Fibroblast of villous mesenchyme (primary cell): ENCODE measurements at regions not wholly inside any gene's neighbourhood (a gene's known extent, or its start where the extent isn't known, plus 50 kb on each side); places are given as distances from the start of the nearest gene placed in this dataset.

Source experiments
- DNase-seq: peaks from one replicate; pipeline ENCODE4 v3.0.0-alpha.2; 2010; ENCODE audit warnings: low read depth
- H3K4me3 ChIP-seq: 2 replicates; pipeline ENCODE4 v1.5.1; 2011; ENCODE audit warnings: low read depth, mild to moderate bottlenecking, low read length
- TF ChIP-seq, protein P1 (sequence below): IDR thresholded peaks from 2 replicates; pipeline ENCODE4 v1.5.1; 2012; ENCODE audit warnings: low read depth, mild to moderate bottlenecking, low read length; ENCODE audit not compliant: insufficient read depth

DNA sequence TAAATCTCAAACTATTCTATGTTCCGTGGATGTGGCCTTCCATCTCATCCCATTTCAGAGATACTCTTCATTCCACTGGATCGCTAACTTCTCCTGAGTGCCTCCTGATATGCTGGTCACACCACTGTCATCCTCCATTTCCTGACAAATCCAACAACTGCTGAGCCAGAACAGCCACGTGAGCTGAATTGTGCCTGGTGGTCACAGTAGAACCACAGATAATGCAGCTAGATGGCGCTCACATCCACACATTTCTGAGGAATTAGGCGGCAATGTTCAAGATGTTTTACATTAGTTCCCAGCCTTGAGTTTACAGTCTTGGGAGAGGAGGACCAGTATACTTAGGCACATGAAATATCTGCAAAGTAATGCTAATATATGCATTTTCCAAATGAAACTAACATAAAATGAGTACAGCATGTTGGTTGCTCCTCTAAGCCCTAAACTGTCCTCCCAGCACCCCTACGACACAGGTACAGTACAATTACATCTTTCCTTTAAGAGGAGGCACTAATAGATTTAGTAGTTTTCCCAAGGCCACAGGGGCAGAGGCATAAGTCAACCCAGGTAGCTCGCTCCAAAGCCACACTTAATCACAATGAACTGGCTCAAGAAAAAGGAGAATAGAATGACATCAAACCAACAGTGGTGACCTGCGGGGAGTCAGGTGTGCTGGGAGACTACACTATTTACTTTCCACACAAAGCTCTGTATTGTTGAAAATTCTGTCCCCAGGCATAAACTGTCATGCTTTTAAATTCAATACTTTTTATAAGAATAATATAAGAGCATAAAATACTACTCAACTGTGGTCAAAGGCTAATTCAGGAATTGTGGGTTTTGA, 134.2 kb downstream of the CHIC2 start:
- TF ChIP-seq, protein P1, sequence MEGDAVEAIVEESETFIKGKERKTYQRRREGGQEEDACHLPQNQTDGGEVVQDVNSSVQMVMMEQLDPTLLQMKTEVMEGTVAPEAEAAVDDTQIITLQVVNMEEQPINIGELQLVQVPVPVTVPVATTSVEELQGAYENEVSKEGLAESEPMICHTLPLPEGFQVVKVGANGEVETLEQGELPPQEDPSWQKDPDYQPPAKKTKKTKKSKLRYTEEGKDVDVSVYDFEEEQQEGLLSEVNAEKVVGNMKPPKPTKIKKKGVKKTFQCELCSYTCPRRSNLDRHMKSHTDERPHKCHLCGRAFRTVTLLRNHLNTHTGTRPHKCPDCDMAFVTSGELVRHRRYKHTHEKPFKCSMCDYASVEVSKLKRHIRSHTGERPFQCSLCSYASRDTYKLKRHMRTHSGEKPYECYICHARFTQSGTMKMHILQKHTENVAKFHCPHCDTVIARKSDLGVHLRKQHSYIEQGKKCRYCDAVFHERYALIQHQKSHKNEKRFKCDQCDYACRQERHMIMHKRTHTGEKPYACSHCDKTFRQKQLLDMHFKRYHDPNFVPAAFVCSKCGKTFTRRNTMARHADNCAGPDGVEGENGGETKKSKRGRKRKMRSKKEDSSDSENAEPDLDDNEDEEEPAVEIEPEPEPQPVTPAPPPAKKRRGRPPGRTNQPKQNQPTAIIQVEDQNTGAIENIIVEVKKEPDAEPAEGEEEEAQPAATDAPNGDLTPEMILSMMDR = peak; percentile 77
- no peak overlapping the region for H3K4me3 ChIP-seq
- DNase-seq = peak; percentile 88

DNA sequence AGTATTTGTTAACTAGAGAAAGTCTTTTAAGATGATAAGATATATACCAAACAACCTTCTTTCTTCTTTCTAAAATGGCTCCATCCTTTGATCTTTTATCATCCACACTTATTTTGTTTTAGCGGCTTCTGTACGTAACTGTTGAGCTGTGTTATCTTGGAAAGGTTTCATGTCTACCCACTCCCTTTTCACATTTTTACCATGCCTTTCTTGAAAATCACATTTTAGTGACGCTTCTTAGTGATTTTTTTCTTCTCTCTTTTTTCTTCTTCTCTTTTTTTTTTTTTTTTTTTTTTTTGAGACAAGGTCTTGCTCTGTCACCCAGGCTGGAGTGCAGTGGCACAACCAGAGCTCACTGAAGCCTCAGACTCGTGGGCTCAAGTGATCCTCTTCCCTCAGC, 135.1 kb downstream of the CHIC2 start:
- DNase-seq = no peak
- H3K4me3 ChIP-seq = no peak overlapping the region
- TF ChIP-seq, protein P1 = no peak

DNA sequence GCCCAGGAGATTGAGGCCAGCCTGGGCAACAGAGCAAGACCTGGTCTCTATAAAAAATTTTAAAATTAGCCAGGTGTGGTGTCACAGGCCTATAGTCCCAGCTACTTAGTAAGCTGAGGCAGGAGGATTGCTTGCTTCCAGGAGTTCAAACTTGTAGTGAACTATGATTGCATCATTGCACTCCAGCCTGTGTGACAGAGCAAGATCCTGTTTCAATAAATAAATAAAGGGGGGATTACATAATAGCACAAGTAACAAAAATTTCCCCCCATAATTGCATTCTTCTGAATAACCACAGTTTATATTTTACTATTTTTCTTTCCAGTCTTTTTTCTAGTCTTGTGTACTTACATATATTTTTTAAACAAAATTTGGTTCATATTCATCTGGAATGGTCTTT, 135.6 kb downstream of the CHIC2 start:
- peak; percentile 85 for DNase-seq
- H3K4me3 ChIP-seq = no peak overlapping the region
- TF ChIP-seq, protein P1 = no peak

DNA sequence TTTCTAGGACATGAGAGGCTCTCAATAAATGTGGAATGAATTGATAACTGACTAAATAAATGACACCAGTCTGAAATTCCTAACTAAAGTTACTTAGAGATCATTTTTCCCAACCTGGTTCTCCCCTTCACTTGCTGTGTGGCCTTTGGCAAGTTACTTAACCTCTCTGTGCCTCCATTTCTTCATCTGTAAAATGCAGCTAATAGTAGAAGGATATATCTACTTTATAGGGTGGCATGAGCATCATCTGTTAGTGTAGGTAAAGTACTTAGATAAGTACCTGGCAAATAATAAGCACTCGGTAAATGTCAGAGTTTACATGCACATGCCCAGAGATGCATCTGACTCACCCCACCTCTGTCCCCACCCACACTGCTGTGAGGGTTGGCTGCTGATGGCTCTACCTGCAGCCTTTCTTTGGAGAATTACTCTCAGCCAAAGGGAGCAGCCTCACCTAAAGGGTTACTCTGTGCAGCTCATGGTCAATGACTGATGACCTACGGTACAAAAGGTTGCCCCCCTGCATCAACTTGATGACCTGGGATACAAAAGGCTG, 139.3 kb downstream of the CHIC2 start:
- TF ChIP-seq, protein P1 = no peak
- H3K4me3 ChIP-seq = no peak overlapping the region
- no peak for DNase-seq

DNA sequence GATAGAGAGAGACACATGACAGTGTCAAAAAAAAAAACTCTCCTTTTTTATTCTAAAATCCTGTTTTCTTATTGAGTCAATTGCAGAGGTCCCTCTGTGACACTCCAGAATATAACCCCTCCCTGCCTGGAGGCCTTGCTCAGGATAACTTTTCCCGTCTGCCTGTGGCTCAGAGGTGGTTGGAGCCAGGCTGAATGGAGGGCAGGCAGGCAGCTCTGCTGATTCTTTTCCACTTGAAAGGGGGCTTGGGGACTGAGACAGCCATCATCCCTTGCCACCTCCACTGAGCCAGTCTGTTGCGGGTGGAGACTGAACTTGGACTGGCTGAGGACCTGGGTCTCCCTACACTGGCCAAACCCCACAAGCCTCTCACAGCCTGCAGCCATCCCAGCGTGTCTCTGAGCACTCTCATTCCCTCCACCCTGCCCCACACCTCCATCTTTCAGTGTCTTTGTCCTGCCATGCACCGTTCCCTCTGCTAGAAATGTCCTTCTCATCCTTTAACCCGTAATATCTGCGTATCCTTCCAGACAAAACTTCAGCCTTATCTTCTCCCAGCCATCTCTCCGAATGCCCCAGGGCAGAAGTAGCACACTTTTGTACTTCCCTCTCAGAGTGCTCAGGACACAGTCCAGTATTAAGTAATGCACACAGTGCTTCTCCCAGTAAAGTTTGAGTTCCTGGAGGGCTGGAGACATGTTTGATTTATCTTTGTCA, 139.9 kb downstream of the CHIC2 start:
- TF ChIP-seq, protein P1 = no peak
- no peak overlapping the region for H3K4me3 ChIP-seq
- DNase-seq = no peak

DNA sequence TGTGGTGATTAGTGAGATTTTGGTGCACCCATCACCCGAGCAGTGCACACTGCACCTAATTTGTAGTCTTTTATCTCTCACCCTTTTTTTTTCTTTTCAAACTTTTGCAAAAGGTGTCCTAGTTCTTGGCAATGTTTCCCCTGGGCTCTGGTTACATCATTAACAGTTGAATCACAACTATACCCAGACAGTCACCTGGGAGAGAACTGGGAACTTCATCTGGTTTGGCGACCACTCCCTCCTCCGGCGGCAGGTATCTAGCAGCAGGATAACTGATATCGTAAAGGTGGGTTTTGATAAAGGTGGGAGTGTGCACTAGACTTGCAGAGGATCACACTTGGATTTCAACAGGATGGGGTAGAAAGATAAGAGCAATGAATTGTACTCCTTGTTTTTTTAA, 140.5 kb downstream of the CHIC2 start:
- no peak for DNase-seq
- no peak overlapping the region for H3K4me3 ChIP-seq
- TF ChIP-seq, protein P1 = no peak
